GM12878 (cell line): ENCODE measurements at regions not wholly inside any gene's neighbourhood (a gene's known extent, or its start where the extent isn't known, plus 50 kb on each side); places are given as distances from the start of the nearest gene placed in this dataset.

Experiments used
- ATAC-seq: fragments of 200-7000 bp; cut with Tn5 transposase; 3 replicates; pipeline ENCODE4 v1.9.1; 2020; ENCODE audit warnings: mild to moderate bottlenecking, moderate library complexity
- BruUV-seq: library from RNA; stranded (reverse); fragments of 400-500 nt; replicated peaks from 2 replicates; lab custom pipeline; 2021; lab: Mats Ljungman, UMichigan
- CTCF ChIA-PET: fragments of 300-600 bp; sonication (Branson Sonifier 250); formaldehyde crosslinking; extraction: SDS; loops from one replicate; lab custom pipeline; 2021; ENCODE audit warnings: inconsistent platforms; lab: Yijun Ruan, JAX
- POLR2A ChIA-PET: fragments of 350-600 bp; formaldehyde crosslinking; extraction: SDS; loops from one replicate; lab custom pipeline; 2021; ENCODE audit warnings: inconsistent platforms; lab: Charles Lee
- RAD21 ChIA-PET: fragments of 300-600 bp; sonication (Branson Sonifier 250); formaldehyde crosslinking; loops from one replicate; lab custom pipeline; 2023; ENCODE audit warnings: antibody characterized with exemption; ENCODE audit not compliant: unreplicated experiment; lab: Charles Lee
- SMC1A ChIA-PET: fragments of 300-600 bp; sonication (Branson Sonifier 250); formaldehyde crosslinking; loops from one replicate; lab custom pipeline; 2023; ENCODE audit not compliant: unreplicated experiment, uncharacterized antibody; lab: Charles Lee
- DNase-seq: peaks from one replicate; pipeline ENCODE4 v3.0.0-alpha.2; 2011; ENCODE audit warnings: low read depth, low spot score
- FAIRE-seq: peaks from 3 replicates; lab custom pipeline; 2011; peaks lifted over from hg19 to GRCh38; lab: Jason Lieb, UNC
- H2AFZ ChIP-seq: 2 replicates; pipeline ENCODE4 v1.6.0; 2011; ENCODE audit warnings: low read depth, low read length, control low read depth; ENCODE audit not compliant: control insufficient read depth
- H3K27ac ChIP-seq: 2 replicates; pipeline ENCODE4 v1.5.1; 2011; ENCODE audit warnings: control low read depth; ENCODE audit not compliant: control insufficient read depth, insufficient read depth
- H3K27me3 ChIP-seq, 2 experiments: replicated peaks in 1 of 2; 2 replicates each; pipeline versions ENCODE4 v1.6.0 to v1.6.1; 2011; ENCODE audit warnings: low read length in 1 of 2; ENCODE audit not compliant: control insufficient read depth in 2 of 2, insufficient read depth in 2 of 2
- H3K36me3 ChIP-seq, 2 experiments: 2 replicates each; pipeline ENCODE4 v1.5.1; 2011; ENCODE audit warnings: low read length in 1 of 2; ENCODE audit not compliant: control insufficient read depth in 2 of 2, insufficient read depth in 2 of 2
- H3K4me1 ChIP-seq: 2 replicates; pipeline ENCODE4 v1.6.1; 2011; ENCODE audit warnings: mild to moderate bottlenecking, low read length, moderate library complexity, mixed read lengths; ENCODE audit not compliant: control insufficient read depth, insufficient read depth
- H3K4me2 ChIP-seq: 2 replicates; pipeline ENCODE4 v1.6.0; 2011; ENCODE audit warnings: control low read depth; ENCODE audit not compliant: control insufficient read depth, insufficient read depth
- H3K4me3 ChIP-seq: fragments of 200-600 bp; sonication (generic); 2 replicates; pipeline ENCODE4 v1.5.1; 2016
- H3K79me2 ChIP-seq: 2 replicates; pipeline ENCODE4 v1.6.0; 2011; ENCODE audit warnings: low read length; ENCODE audit not compliant: control insufficient read depth, insufficient read depth
- H3K9ac ChIP-seq: 2 replicates; pipeline ENCODE4 v1.8.0; 2011; ENCODE audit warnings: low read length, control low read depth, mixed read lengths; ENCODE audit not compliant: control insufficient read depth, insufficient read depth
- H3K9me3 ChIP-seq: replicated peaks from 3 replicates; pipeline ENCODE4 v1.5.1; 2011; ENCODE audit warnings: mild to moderate bottlenecking, low read length; ENCODE audit not compliant: control insufficient read depth, insufficient read depth
- H4K20me1 ChIP-seq: 2 replicates; pipeline ENCODE4 v1.6.0; 2011; ENCODE audit not compliant: control insufficient read depth, insufficient read depth
- BCL11A ChIP-seq: IDR thresholded peaks from 2 replicates; pipeline ENCODE4 v1.6.1; 2011; ENCODE audit warnings: low read depth, low read length
- KLF5 ChIP-seq: fragments of 450-650 bp; IDR thresholded peaks from 2 replicates; pipeline ENCODE4 v1.6.1; 2014; ENCODE audit warnings: mild to moderate bottlenecking; ENCODE audit not compliant: partially characterized antibody
- NR2C2 ChIP-seq: IDR thresholded peaks from 2 replicates; pipeline ENCODE4 v1.6.1; 2011; ENCODE audit warnings: borderline replicate concordance, low read depth; ENCODE audit not compliant: control insufficient read depth, insufficient read length
- PAX5 ChIP-seq: IDR thresholded peaks from 2 replicates; pipeline ENCODE4 v1.6.1; 2011; ENCODE audit warnings: low read depth, low read length, borderline replicate concordance
- SUPT20H ChIP-seq: IDR thresholded peaks from 2 replicates; pipeline ENCODE4 v1.6.1; 2011; ENCODE audit warnings: low read depth, mild to moderate bottlenecking, low read length, moderate library complexity, borderline replicate concordance; ENCODE audit not compliant: control insufficient read depth
- TARDBP ChIP-seq: IDR thresholded peaks from 2 replicates; pipeline ENCODE4 v1.6.1; 2016; ENCODE audit warnings: borderline replicate concordance
- TBL1XR1 ChIP-seq: IDR thresholded peaks from 2 replicates; pipeline ENCODE4 v1.6.1; 2012; ENCODE audit warnings: low read depth, low read length, improper control_type of control experiment
- TCF12 ChIP-seq: IDR thresholded peaks from 2 replicates; pipeline ENCODE4 v1.6.1; 2011; ENCODE audit warnings: low read depth, mild to moderate bottlenecking, low read length
- WGBS: methylation state at CpG from one replicate; pipeline ENCODE4 v1.1.6; 2016; ENCODE audit warnings: low lambda C conversion rate; ENCODE audit not compliant: insufficient replicate concordance, insufficient coverage; ENCODE audit errors: missing lambda C conversion rate; 5-methylcytosine and 5-hydroxymethylcytosine counted together
- in situ Hi-C: fragments of 300-500 bp; cut with MboI; formaldehyde crosslinking; loops from 9 replicates; pipeline ENCODE4 v1.14.3; 2018; ENCODE audit warnings: mixed read lengths
- intact Hi-C: fragments of 100-400 bp; cut with micrococcal nuclease; formaldehyde crosslinking; loops from one replicate; pipeline ENCODE4 v1.14.2; 2022; ENCODE audit not compliant: unreplicated experiment
- TF ChIP-seq, protein P1 (sequence below): IDR thresholded peaks from 2 replicates; pipeline ENCODE4 v1.6.1; 2011; ENCODE audit warnings: borderline replicate concordance, low read depth, mild to moderate bottlenecking, moderate library complexity, mixed read lengths, low read length; ENCODE audit not compliant: insufficient read depth; ENCODE audit errors: extremely low read length
- TF ChIP-seq, protein P2 (sequence below): IDR thresholded peaks from 2 replicates; pipeline ENCODE4 v1.6.1; 2011; ENCODE audit warnings: low read depth, low read length, improper control_type of control experiment, borderline replicate concordance

DNA sequence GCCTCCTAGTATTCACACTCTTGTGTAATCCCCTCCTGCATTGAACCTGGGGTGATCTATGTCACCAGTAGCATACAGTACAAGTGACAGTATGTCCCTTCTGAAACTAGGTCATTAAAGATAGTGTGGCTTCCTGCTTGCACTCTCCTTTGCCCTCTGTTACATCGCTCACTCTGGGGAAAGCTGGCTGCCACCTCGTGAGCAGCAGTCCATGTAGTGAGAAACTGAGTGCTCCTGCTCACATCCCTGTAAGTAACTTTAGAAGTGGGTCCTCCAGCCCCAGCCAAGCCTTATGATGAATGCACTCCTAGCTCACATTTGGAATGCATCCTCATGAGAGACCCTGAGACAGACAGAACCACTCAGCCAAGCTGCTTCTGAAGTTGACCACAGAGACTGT lies 89.8 kb upstream of the TNIP3 start:
- intact Hi-C loops (loop anchor here (2.0 kb wide), 1 partner anchor 53 kb away; no protein-coding TSS in a partner anchor), in situ Hi-C loops (loop anchor here (5.0 kb wide), 1 partner anchor 62 kb away; no protein-coding TSS in a partner anchor)
- no peak for DNase-seq
- 37% methylated on average over 2 of the region's 2 CpGs for WGBS
- H3K27me3 ChIP-seq = no peaks in the 10 kb centered on the region
- no peak overlapping the region for H3K4me2 ChIP-seq
- H3K9ac ChIP-seq = no peak overlapping the region
- ChIA-PET CTCF (interaction anchor here (1.0 to 11.7 kb wide), 8 partner anchors 9 to 71 kb away, joined by 3 to 225 read pairs (median 6); no protein-coding TSS in a partner anchor), RAD21 (interaction anchor here (2.3 to 4.4 kb wide), 3 partner anchors 53 to 61 kb away, joined by 6 to 28 read pairs (median 8); no protein-coding TSS in a partner anchor), POLR2A (interaction anchor here (1.9 kb wide), 1 partner anchor 61 kb away, joined by 4 read pairs; no protein-coding TSS in a partner anchor), SMC1A (interaction anchor here (0.6 to 8.8 kb wide), 6 partner anchors 10 to 252 kb away, joined by 3 to 121 read pairs (median 6); no protein-coding TSS in a partner anchor)
- H2AFZ ChIP-seq = no peak overlapping the region; the same call in 1 of the 2 replicates
- TF ChIP-seq SUPT20H (no peak), NR2C2 (no peak), PAX5 (no peak), TBL1XR1 (no peak), TARDBP (no peak), KLF5 (no peak), TCF12 (no peak), BCL11A (no peak)
- TF ChIP-seq, protein P1, sequence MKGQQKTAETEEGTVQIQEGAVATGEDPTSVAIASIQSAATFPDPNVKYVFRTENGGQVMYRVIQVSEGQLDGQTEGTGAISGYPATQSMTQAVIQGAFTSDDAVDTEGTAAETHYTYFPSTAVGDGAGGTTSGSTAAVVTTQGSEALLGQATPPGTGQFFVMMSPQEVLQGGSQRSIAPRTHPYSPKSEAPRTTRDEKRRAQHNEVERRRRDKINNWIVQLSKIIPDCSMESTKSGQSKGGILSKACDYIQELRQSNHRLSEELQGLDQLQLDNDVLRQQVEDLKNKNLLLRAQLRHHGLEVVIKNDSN = no peak
- TF ChIP-seq, protein P2, sequence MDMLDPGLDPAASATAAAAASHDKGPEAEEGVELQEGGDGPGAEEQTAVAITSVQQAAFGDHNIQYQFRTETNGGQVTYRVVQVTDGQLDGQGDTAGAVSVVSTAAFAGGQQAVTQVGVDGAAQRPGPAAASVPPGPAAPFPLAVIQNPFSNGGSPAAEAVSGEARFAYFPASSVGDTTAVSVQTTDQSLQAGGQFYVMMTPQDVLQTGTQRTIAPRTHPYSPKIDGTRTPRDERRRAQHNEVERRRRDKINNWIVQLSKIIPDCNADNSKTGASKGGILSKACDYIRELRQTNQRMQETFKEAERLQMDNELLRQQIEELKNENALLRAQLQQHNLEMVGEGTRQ = no peak
- H3K4me1 ChIP-seq = peaks cover 7% of the 10 kb centered on the region
- H3K9me3 ChIP-seq = no peaks in the 10 kb centered on the region
- H3K79me2 ChIP-seq = no peaks in the 10 kb centered on the region
- peak; percentile 49 for FAIRE-seq
- no peak overlapping the region for H3K4me3 ChIP-seq
- no peaks in the 10 kb centered on the region for H3K36me3 ChIP-seq
- no peak overlapping the region for H3K27ac ChIP-seq
- no peaks in the 10 kb centered on the region for H4K20me1 ChIP-seq
- peak; percentile 61 for ATAC-seq
- no TSS peak for BruUV-seq
